HCEC 1CT (cell line): ENCODE measurements at regions not wholly inside any gene's neighbourhood (a gene's known extent, or its start where the extent isn't known, plus 50 kb on each side); places are given as distances from the start of the nearest gene placed in this dataset.
"Not testable (repeated sequence)": the region's sequence is repeated elsewhere in the genome, so short reads cannot be mapped to it uniquely, and the experiment has no call there.

Experiments
- DNase-seq: peaks from one replicate; pipeline ENCODE4 v3.0.0-alpha.2; 2017

- no peak for DNase-seq
These were observed 255.5 kb upstream of the SMIM30 start for GRCh38 chr7:113373863-113374262.

DNA sequence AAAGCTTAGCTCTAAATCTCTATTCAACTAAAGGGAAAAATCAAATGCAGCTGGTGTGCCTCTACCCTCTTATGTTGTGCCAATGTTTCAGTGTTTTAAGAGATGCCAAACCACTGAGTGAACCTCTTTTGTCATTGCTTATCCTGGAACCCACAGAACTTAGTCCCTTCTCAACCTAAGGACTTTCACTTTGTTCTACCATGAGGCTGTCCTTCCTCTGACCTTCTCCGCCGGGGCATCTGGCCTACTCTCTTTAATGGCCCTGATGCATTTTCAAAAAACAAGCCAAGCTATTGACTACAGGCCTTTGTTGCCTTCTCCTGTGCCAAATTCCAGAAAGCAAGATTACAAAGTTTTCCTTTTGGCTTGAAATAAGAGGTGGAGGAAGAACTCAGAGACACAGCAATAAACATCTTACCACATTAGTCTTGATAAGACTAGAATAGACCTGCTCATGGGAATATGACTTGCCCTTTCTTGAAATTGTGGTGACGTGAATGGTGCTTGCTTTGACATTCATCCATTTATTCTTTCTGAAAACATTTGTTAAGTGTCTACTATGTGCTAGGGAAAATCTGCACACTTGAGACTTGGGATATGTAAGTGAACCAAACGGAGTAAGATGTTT lies 253.2 kb upstream of the SMIM30 start:
- DNase-seq, result no peak

DNA sequence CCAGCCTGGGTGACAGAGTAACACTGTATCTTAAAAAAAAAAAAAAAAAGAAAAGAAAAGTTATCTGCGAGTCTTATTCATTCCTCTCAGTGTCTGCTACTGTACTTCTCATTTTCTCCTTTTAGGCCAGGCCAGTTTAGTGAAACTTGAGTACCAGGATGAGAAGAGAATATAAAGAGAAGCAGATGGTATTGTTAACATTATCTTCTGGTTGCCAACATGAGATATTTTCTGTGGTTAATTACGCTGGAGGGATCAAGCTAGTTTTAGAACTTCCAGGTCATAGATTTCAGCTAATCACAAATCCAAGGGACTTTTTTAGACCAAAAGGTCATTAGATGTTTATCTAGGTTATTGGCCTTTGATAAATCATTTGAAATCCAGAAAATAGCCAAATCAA lies 252.6 kb upstream of the SMIM30 start:
- DNase-seq, result no peak

GRCh38 chr7:113368256-113368655 lies 249.9 kb upstream of the SMIM30 start:
- DNase-seq, result no peak

DNA sequence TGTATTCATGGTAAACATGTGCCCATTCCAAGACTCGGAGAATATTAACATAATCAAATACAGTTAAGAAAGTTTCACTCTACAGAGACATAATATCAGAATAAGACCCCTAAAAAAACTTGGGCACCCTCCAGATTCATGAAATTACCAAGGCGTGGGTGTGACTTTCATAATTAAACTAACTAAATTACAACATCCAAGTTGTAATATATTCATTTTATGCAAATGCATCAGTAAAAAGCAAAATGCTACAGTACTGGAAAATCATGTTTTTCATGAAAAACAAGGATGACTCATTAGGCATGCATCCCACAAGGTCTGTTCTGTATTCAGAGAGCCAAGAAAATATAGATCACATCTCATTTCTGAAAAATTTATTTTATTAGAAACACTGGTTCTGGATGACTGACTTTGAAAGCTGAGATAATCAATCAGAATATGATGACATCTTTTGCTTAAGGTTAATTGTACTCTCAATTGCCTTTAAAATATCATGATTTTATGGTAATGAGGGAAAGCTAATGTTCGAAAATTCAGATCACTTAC lies 248.8 kb upstream of the SMIM30 start:
- DNase-seq, result peak; percentile 17

DNA sequence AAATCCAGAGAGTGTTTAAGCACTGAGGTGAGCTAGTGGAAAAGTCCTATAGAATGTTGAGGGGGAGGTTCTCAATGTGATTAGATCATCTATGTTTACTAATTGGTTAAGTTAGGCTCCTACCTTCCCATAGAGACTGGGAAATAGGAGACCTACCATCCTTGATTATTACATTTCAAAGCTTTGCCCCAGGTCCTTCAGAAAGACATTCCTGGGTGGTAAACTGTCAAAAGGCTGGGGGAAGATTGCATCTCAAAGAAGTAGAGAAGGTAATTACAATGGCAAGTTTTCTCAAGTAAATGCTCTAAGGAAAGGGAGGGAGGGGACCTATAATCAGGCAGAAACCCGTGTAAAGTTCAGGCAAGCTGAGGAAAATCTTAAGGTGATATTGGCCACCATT lies 247.8 kb upstream of the SMIM30 start:
- DNase-seq, result no peak

- DNase-seq, result no peak
These were observed 231.0 kb upstream of the SMIM30 start for GRCh38 chr7:113349339-113349738.

GRCh38 chr7:113339661-113340060 lies 221.3 kb upstream of the SMIM30 start:
- DNase-seq, result no peak

GRCh38 chr7:113338071-113338696 lies 219.8 kb upstream of the SMIM30 start:
- no peak for DNase-seq

DNA sequence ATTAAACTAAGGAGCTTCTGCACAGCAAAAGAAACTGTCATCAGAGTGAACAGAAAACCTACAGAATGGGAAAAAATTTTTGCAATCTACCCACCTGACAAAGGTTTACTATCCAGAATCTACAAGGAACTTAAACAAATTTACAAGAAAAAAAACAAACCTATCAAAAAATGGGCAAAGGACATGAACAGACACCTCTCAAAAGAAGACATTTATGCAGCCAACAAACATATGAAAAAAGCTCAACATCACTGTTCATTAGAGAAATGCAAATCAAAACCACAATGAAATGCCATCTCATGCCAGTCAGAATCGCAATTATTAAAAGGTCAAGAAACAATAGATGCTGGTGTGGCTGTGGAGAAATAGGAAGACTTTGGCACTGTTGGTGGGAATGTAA lies 218.5 kb upstream of the SMIM30 start:
- not testable (repeated sequence) for DNase-seq

GRCh38 chr7:113331155-113331898 lies 213.0 kb upstream of the SMIM30 start:
- DNase-seq, result no peak

- peak; percentile 47 for DNase-seq
These were observed 202.8 kb upstream of the SMIM30 start for GRCh38 chr7:113321201-113321600.

GRCh38 chr7:113320419-113320818 lies 202.1 kb upstream of the SMIM30 start:
- no peak for DNase-seq

GRCh38 chr7:113314594-113314993 lies 196.2 kb upstream of the SMIM30 start:
- no peak for DNase-seq

DNA sequence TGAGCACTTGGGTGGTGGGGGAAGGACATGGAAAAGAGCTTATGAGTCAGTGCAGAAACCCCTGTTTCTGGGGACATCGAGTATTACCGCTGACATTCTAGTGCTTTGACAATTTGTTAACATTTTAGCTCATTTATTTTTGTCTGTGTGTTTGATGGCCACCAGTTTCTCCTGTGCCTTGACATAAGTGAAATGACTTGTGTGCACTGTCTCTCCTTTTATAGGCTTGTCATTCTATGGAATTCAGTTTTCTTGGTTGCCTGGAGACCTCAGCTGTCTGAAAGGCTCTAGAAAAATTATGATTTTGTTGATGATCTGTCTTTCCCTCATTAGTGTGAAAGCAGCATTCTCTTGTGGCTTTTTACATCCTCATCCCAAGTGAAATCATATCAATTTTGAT lies 190.0 kb upstream of the SMIM30 start:
- DNase-seq, result no peak

DNA sequence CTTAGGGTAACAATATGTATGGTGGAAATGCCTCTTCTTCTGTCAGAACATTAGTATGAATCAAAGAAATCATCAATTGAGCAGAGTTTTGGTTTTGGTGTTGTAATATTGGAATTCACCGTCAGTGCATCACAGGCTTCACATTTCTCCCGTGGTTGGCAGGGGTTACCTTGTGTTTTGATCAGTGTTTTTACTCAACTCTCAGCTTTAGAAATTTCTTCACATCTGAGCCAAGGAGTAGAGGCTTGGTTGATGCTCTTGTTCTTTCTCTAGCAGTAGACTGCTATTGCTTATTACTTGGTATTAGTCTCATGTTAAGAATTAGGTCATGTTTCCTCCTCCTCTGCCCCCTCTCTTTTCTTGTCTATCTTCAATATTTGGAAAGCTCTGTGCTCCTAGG lies 188.8 kb upstream of the SMIM30 start:
- DNase-seq, result no peak

DNA sequence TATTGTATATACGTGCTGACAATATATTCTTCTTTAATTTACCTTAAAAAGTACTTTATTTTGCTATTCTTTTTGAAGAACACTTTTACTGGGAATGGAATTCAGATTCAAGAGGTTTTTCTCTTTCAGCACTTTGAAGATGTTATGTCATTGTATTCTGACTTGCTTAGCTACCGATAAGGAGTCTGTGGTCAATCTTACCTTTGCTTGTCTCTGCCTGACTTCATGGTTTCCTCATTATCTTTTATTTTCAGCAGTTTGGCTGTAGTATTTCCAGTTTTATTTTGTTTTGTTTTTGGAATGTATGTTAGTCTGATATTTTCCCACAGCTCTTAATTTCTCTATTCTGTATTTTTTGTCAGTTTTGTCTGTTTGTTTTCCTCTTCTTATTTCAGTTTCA lies 187.9 kb upstream of the SMIM30 start:
- DNase-seq, result no peak

DNA sequence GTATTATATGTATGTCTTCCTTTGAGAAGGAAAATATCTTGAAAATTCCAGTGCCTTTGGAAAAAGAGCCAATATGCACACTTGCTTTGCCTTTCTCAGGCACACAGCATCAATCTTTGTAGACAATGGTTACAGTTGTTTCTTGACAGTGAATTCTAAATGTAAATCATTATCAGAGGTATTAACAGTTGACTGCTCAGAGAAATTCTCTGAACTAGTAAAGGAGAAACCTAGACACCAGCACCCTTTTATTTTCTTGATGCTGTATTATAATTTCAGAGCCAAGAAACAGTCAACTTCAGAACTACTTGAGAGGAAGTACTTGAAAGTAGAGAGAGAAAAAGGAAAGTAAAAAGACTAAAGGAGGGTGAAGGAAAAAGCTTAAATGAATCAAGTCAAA lies 185.8 kb upstream of the SMIM30 start:
- no peak for DNase-seq

- DNase-seq, result not testable (repeated sequence)
These were observed 185.0 kb upstream of the SMIM30 start for GRCh38 chr7:113303388-113303787.

GRCh38 chr7:113301983-113302382 lies 183.6 kb upstream of the SMIM30 start:
- DNase-seq, result no peak

GRCh38 chr7:113301141-113301540 lies 182.8 kb upstream of the SMIM30 start:
- no peak for DNase-seq

GRCh38 chr7:113299748-113300147 lies 181.4 kb upstream of the SMIM30 start:
- no peak for DNase-seq

GRCh38 chr7:113298501-113298900 lies 180.1 kb upstream of the SMIM30 start:
- DNase-seq, result no peak

DNA sequence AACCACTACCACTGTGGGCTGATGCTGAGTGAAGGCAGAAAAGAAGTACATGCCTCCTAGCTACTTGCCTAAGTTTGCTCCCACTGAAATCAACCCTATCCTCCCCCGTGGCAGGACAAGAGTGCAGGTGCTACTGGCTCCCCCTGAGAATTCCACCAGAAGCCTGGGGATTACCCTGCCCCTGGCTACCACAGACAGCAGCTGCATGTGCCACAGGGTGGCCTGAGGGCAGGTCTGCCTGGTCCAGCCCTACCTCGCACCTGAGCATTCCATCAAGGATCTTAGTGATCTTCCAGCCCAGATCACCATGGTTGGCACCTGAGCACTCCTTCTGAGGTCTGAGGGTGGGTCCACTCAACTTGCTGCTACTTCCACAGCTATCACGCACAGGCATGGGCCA lies 176.4 kb upstream of the SMIM30 start:
- no peak for DNase-seq
